Osteoblast (primary cell): ENCODE measurements at regions not wholly inside any gene's neighbourhood (a gene's known extent, or its start where the extent isn't known, plus 50 kb on each side); places are given as distances from the start of the nearest gene placed in this dataset.

Experiments
- DNase-seq: peaks from one replicate; pipeline ENCODE4 v3.0.0; 2011; ENCODE audit warnings: low spot score, mixed read lengths; ENCODE audit not compliant: insufficient read length; ENCODE audit errors: missing footprints
- H2AFZ ChIP-seq: 2 replicates; pipeline ENCODE4 v1.6.0; 2011; ENCODE audit warnings: mild to moderate bottlenecking, low read length
- H3K27ac ChIP-seq: 2 replicates; pipeline ENCODE4 v1.5.1; 2011; ENCODE audit warnings: mild to moderate bottlenecking, low read depth, low read length, moderate library complexity
- H3K27me3 ChIP-seq: 2 replicates; pipeline ENCODE4 v1.6.0; 2012; ENCODE audit warnings: mild to moderate bottlenecking, control low read depth, inconsistent platforms, low read length, moderate library complexity; ENCODE audit not compliant: insufficient read depth
- H3K36me3 ChIP-seq: 2 replicates; pipeline ENCODE4 v1.5.1; 2011; ENCODE audit warnings: mild to moderate bottlenecking, low read length, control low read depth, moderate library complexity; ENCODE audit not compliant: insufficient read depth
- H3K4me1 ChIP-seq: 2 replicates; pipeline ENCODE4 v1.5.1; 2011; ENCODE audit warnings: mild to moderate bottlenecking, low read length, control low read depth, moderate library complexity; ENCODE audit not compliant: insufficient read depth
- H3K4me2 ChIP-seq: 2 replicates; pipeline ENCODE4 v1.6.0; 2011; ENCODE audit warnings: mild to moderate bottlenecking, low read length; ENCODE audit not compliant: insufficient read depth
- H3K4me3 ChIP-seq: fragments of 200-600 bp; sonication (generic); 3 replicates; pipeline ENCODE4 v1.5.1; 2012; ENCODE audit warnings: mild to moderate bottlenecking, low read length, inconsistent platforms; ENCODE audit not compliant: insufficient read depth
- H3K79me2 ChIP-seq: 2 replicates; pipeline ENCODE4 v1.6.0; 2012; ENCODE audit warnings: mild to moderate bottlenecking, low read length, control low read depth, inconsistent platforms; ENCODE audit not compliant: insufficient read depth
- H3K9me3 ChIP-seq: 2 replicates; pipeline ENCODE4 v1.5.1; 2011; ENCODE audit warnings: low read depth, low read length, control low read depth
- H4K20me1 ChIP-seq: 2 replicates; pipeline ENCODE4 v1.6.0; 2012; ENCODE audit warnings: mild to moderate bottlenecking, low read length, control low read depth; ENCODE audit not compliant: insufficient read depth
- CTCF ChIP-seq: IDR thresholded peaks from 2 replicates; pipeline ENCODE4 v1.5.1; 2011; ENCODE audit warnings: mild to moderate bottlenecking, low read depth, low read length, moderate library complexity; ENCODE audit errors: extremely low read depth

- H4K20me1 ChIP-seq, result no peaks in the 10 kb centered on the region
- no peaks in the 10 kb centered on the region for H3K79me2 ChIP-seq
- no peak for TF ChIP-seq CTCF
- no peak overlapping the region for H3K4me3 ChIP-seq
- H3K4me2 ChIP-seq, result no peak overlapping the region
- no peaks in the 10 kb centered on the region for H3K36me3 ChIP-seq
- no peak overlapping the region for H3K27ac ChIP-seq
- H3K9me3 ChIP-seq, result no peaks in the 10 kb centered on the region
- peaks cover 44% of the 10 kb centered on the region for H3K27me3 ChIP-seq
- H3K4me1 ChIP-seq, result no peaks in the 10 kb centered on the region
- DNase-seq, result no peak
- no peak overlapping the region for H2AFZ ChIP-seq
Observed at GRCh38 chr10:3278771-3279170, 106.2 kb upstream of the PITRM1 start.

GRCh38 chr10:3277566-3277965 lies 105.0 kb upstream of the PITRM1 start:
- Histone ChIP-seq H2AFZ (no peak overlapping the region), H3K9me3 (no peaks in the 10 kb centered on the region), H3K79me2 (no peaks in the 10 kb centered on the region), H4K20me1 (no peaks in the 10 kb centered on the region), H3K4me2 (no peak overlapping the region), H3K4me1 (no peaks in the 10 kb centered on the region), H3K27ac (no peak overlapping the region), H3K36me3 (no peaks in the 10 kb centered on the region), H3K4me3 (no peak overlapping the region), H3K27me3 (peaks cover 49% of the 10 kb centered on the region)
- DNase-seq, result no peak
- TF ChIP-seq CTCF, result no peak

DNA sequence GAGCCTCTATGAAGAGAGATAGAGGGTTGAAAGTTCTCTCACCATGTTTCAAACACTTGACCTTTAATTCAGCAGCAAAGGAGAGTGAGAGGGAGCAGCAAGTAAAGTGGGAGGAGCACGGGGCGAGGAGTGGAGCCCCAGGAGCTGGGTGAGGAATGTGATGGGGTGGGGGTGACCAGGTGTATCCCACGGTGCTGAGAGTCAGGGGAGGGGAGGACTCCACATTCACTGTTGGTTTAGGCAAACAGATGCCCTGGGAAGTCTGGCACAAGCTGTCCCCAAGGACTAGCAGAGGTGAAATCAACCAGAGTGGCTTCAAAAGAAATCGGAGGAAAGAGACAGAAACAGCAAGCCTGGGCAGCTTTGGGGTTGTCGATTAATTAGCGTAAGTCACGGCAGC lies 101.8 kb upstream of the PITRM1 start:
- Histone ChIP-seq H3K4me2 (no peak overlapping the region), H3K27ac (no peak overlapping the region), H2AFZ (no peak overlapping the region), H3K4me3 (no peak overlapping the region), H3K27me3 (peaks cover 41% of the 10 kb centered on the region), H3K4me1 (no peaks in the 10 kb centered on the region), H3K9me3 (no peaks in the 10 kb centered on the region), H4K20me1 (no peaks in the 10 kb centered on the region), H3K79me2 (no peaks in the 10 kb centered on the region), H3K36me3 (no peaks in the 10 kb centered on the region)
- DNase-seq, result no peak
- no peak for TF ChIP-seq CTCF

DNA sequence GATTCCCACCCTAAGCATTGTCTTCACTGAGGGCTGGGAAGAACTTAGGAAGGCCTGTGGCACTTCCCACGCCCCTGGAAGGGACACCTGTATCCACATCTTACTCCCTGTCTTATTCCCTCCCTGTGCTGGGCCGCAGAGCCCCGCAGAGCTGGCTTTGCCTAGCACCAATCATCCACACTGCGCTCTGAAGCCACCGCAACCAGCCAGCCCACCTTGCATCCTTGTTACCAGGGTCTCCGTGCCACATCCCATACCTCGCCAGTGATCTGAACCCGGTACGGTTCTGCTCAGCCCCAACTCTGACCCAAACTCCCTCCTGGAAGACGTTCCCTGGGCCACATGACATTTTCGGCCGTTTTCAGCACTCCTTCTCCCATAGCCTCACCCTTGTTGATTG lies 101.4 kb upstream of the PITRM1 start:
- H3K4me2 ChIP-seq, result no peak overlapping the region
- no peaks in the 10 kb centered on the region for H4K20me1 ChIP-seq
- no peaks in the 10 kb centered on the region for H3K79me2 ChIP-seq

More for the DNA sequence above, 101.4 kb upstream of the PITRM1 start:
- Histone ChIP-seq H3K27me3 (peaks cover 36% of the 10 kb centered on the region), H3K36me3 (no peaks in the 10 kb centered on the region), H3K4me1 (no peaks in the 10 kb centered on the region), H3K4me3 (no peak overlapping the region), H3K27ac (no peak overlapping the region), H2AFZ (no peak overlapping the region), H3K9me3 (no peaks in the 10 kb centered on the region)
- no peak for TF ChIP-seq CTCF
- DNase-seq, result no peak
